GM23338 (cell line): ENCODE measurements at regions not wholly inside any gene's neighbourhood (a gene's known extent, or its start where the extent isn't known, plus 50 kb on each side); places are given as distances from the start of the nearest gene placed in this dataset.
A peak's percentile ranks its signal among the peaks of the same experiment; 100 is the strongest.

ENCODE experiments used
- ATAC-seq: fragments of 200-7000 bp; cut with Tn5 transposase; 3 replicates; pipeline ENCODE4 v1.9.1; 2020
- DNase-seq: peaks from one replicate; pipeline ENCODE4 v3.0.0-alpha.2; 2015; ENCODE audit warnings: low spot score
- H2AFZ ChIP-seq: fragments of 200-600 bp; sonication (generic); 2 replicates; pipeline ENCODE4 v1.8.0; 2016; ENCODE audit warnings: antibody characterized with exemption, mild to moderate bottlenecking, moderate library complexity
- H3F3A ChIP-seq: fragments of 200-600 bp; sonication (generic); replicated peaks from 2 replicates; pipeline ENCODE4 v1.8.0; 2017; ENCODE audit warnings: antibody characterized with exemption, mixed run types, low read depth
- H3K27ac ChIP-seq: fragments of 200-600 bp; sonication (generic); 2 replicates; pipeline ENCODE4 v1.6.1; 2016; ENCODE audit warnings: low read depth
- H3K27me3 ChIP-seq: fragments of 200-600 bp; sonication (generic); 2 replicates; pipeline ENCODE4 v1.8.0; 2016; ENCODE audit warnings: mild to moderate bottlenecking, mixed run types, moderate library complexity; ENCODE audit not compliant: insufficient read depth
- H3K36me3 ChIP-seq: fragments of 200-600 bp; sonication (generic); 2 replicates; pipeline ENCODE4 v1.8.0; 2016; ENCODE audit warnings: mild to moderate bottlenecking; ENCODE audit not compliant: insufficient read depth
- H3K4me1 ChIP-seq: fragments of 200-600 bp; sonication (generic); 2 replicates; pipeline ENCODE4 v1.8.0; 2016; ENCODE audit warnings: mild to moderate bottlenecking, moderate library complexity; ENCODE audit not compliant: insufficient read depth
- H3K4me2 ChIP-seq: fragments of 200-600 bp; sonication (generic); 2 replicates; pipeline ENCODE4 v1.7.1; 2017; ENCODE audit warnings: mixed run types
- H3K4me3 ChIP-seq: fragments of 200-600 bp; sonication (generic); 2 replicates; pipeline ENCODE4 v1.6.1; 2016; ENCODE audit warnings: mixed run types
- H3K79me2 ChIP-seq: fragments of 200-600 bp; sonication (generic); replicated peaks from 2 replicates; pipeline ENCODE4 v1.8.0; 2017; ENCODE audit warnings: mild to moderate bottlenecking; ENCODE audit not compliant: insufficient read depth
- H3K9me2 ChIP-seq: fragments of 200-600 bp; sonication (generic); 2 replicates; pipeline ENCODE4 v1.8.0; 2017; ENCODE audit not compliant: insufficient read depth
- H4K20me1 ChIP-seq: fragments of 200-600 bp; sonication (generic); replicated peaks from 2 replicates; pipeline ENCODE4 v1.8.0; 2017; ENCODE audit warnings: mild to moderate bottlenecking; ENCODE audit not compliant: insufficient read depth
- H3K27ac Mint-ChIP-seq: 2 replicates; pipeline ENCODE4 v1.8.0; 2020; ENCODE audit warnings: inconsistent platforms, mild to moderate bottlenecking, moderate library complexity, mixed read lengths
- H3K27me3 Mint-ChIP-seq: 3 replicates; pipeline ENCODE4 v1.8.0; 2022; ENCODE audit warnings: low read depth, mild to moderate bottlenecking, moderate library complexity, mixed read lengths, inconsistent platforms; ENCODE audit not compliant: insufficient read depth, poor library complexity
- H3K36me3 Mint-ChIP-seq: 3 replicates; pipeline ENCODE4 v1.8.0; 2021; ENCODE audit warnings: low read depth, mild to moderate bottlenecking, inconsistent platforms, moderate library complexity, mixed read lengths
- H3K4me1 Mint-ChIP-seq: 3 replicates; pipeline ENCODE4 v1.8.0; 2020; ENCODE audit warnings: mild to moderate bottlenecking, inconsistent platforms, mixed read lengths
- H3K4me3 Mint-ChIP-seq: 3 replicates; pipeline ENCODE4 v1.8.0; 2021; ENCODE audit warnings: moderate library complexity, mild to moderate bottlenecking, inconsistent platforms, mixed read lengths
- H3K9me3 Mint-ChIP-seq: 3 replicates; pipeline ENCODE4 v1.8.0; 2020; ENCODE audit warnings: moderate library complexity, mild to moderate bottlenecking, inconsistent platforms, mixed read lengths
- CREB1 ChIP-seq: fragments of 250-450 bp; sonication (Bioruptor Pico); IDR thresholded peaks from 2 replicates; pipeline ENCODE4 v1.5.0; 2020; ENCODE audit warnings: low read depth, mild to moderate bottlenecking, moderate library complexity
- CTCF ChIP-seq, 2 experiments: fragments of 200-600 bp in 1 of 2; sonication (generic) in 1 of 2; conservative IDR thresholded peaks; 2 replicates each; pipeline versions ENCODE4 v1.5.1 to v1.6.1; 2016 to 2017; ENCODE audit warnings: antibody characterized with exemption in 2 of 2, low read depth in 2 of 2, mild to moderate bottlenecking in 2 of 2, moderate library complexity in 1 of 2
- ETS1 ChIP-seq: IDR thresholded peaks from 2 replicates; pipeline ENCODE4 v1.6.1; 2016; ENCODE audit warnings: antibody characterized with exemption
- EZH2 ChIP-seq: fragments of 200-600 bp; sonication (generic); IDR thresholded peaks from one replicate; pipeline ENCODE4 v1.8.0; 2017; ENCODE audit warnings: antibody characterized with exemption, mild to moderate bottlenecking, low read depth; ENCODE audit not compliant: unreplicated experiment
- EZH2phosphoT487 ChIP-seq: fragments of 200-600 bp; sonication (generic); IDR thresholded peaks from one replicate; pipeline ENCODE4 v1.8.1; 2018; ENCODE audit warnings: antibody characterized with exemption; ENCODE audit not compliant: unreplicated experiment
- JUNB ChIP-seq: IDR thresholded peaks from one replicate; pipeline ENCODE4 v1.6.1; 2016; ENCODE audit warnings: antibody characterized with exemption; ENCODE audit not compliant: unreplicated experiment
- NANOG ChIP-seq: IDR thresholded peaks from 2 replicates; pipeline ENCODE4 v1.6.1; 2016; ENCODE audit warnings: antibody characterized with exemption, borderline replicate concordance
- POLR2AphosphoS5 ChIP-seq: IDR thresholded peaks from 2 replicates; pipeline ENCODE4 v1.6.1; 2016; ENCODE audit warnings: antibody characterized with exemption, low read depth
- STAT1 ChIP-seq: IDR thresholded peaks from one replicate; pipeline ENCODE4 v1.6.1; 2016; ENCODE audit warnings: antibody characterized with exemption; ENCODE audit not compliant: unreplicated experiment
- ZNF114 ChIP-seq: fragments of 250-450 bp; sonication (Bioruptor Pico); IDR thresholded peaks from 2 replicates; pipeline ENCODE4 v1.5.0; 2020; ENCODE audit warnings: mild to moderate bottlenecking, moderate library complexity
- ZNF331 ChIP-seq: fragments of 250-450 bp; sonication (Bioruptor Pico); IDR thresholded peaks from 2 replicates; pipeline ENCODE4 v1.5.0; 2020; ENCODE audit warnings: low read depth, mild to moderate bottlenecking, moderate library complexity
- ZNF462 ChIP-seq: fragments of 250-450 bp; sonication (Bioruptor Pico); IDR thresholded peaks from 2 replicates; pipeline ENCODE4 v1.5.0; 2020; ENCODE audit warnings: mild to moderate bottlenecking, moderate library complexity

GRCh38 chr12:62098132-62098531 is 162.1 kb upstream of the USP15 start:
- no peak overlapping the region for H3K4me3 ChIP-seq
- H3K4me1 ChIP-seq, result no peaks in the 10 kb centered on the region
- Mint-ChIP-seq H3K9me3 (no peaks in the 10 kb centered on the region), H3K36me3 (no peaks in the 10 kb centered on the region), H3K27ac (no peak overlapping the region), H3K4me3 (no peak overlapping the region), H3K27me3 (peaks cover 2% of the 10 kb centered on the region), H3K4me1 (no peaks in the 10 kb centered on the region; the same call in 1 of the 3 replicates)
- no peaks in the 10 kb centered on the region for H4K20me1 ChIP-seq
- no peaks in the 10 kb centered on the region for H3K9me2 ChIP-seq
- H3F3A ChIP-seq, result no peaks in the 10 kb centered on the region
- no peak overlapping the region for H3K4me2 ChIP-seq
- TF ChIP-seq JUNB (no peak), CTCF (conservative IDR thresholded peaks at IDR 0.05; ENCODE audit: low read depth in 2 of 2) (no peak), EZH2phosphoT487 (no peak), NANOG (no peak), ZNF114 (CRISPR knock-in tag) (no peak), ZNF331 (CRISPR knock-in tag) (no peak), POLR2AphosphoS5 (no peak), STAT1 (no peak), ZNF462 (CRISPR knock-in tag) (no peak), ETS1 (no peak), CREB1 (CRISPR knock-in tag) (no peak), EZH2 (no peak)
- no peaks in the 10 kb centered on the region for H3K36me3 ChIP-seq
- H3K27ac ChIP-seq, result no peak overlapping the region
- no peaks in the 10 kb centered on the region for H3K79me2 ChIP-seq
- DNase-seq, result peak; percentile 60
- H3K27me3 ChIP-seq, result peaks cover 3% of the 10 kb centered on the region
- ATAC-seq, result peak; percentile 38; the same call in 2 of the 3 replicates
- H2AFZ ChIP-seq, result no peak overlapping the region
